Chondrocyte (in vitro differentiated cells): ENCODE measurements at regions not wholly inside any gene's neighbourhood (a gene's known extent, or its start where the extent isn't known, plus 50 kb on each side); places are given as distances from the start of the nearest gene placed in this dataset.
"Not testable (repeated sequence)": the region's sequence is repeated elsewhere in the genome, so short reads cannot be mapped to it uniquely, and the experiment has no call there.

ENCODE experiments used
- DNase-seq: peaks from one replicate; pipeline ENCODE4 v3.0.0; 2021; ENCODE audit warnings: mixed read lengths, low spot score
- H3K27ac Mint-ChIP-seq: one replicate; pipeline ENCODE4 v1.8.0; 2021; ENCODE audit warnings: mild to moderate bottlenecking, moderate library complexity, mixed read lengths; ENCODE audit not compliant: unreplicated experiment
- H3K27me3 Mint-ChIP-seq: 2 replicates; pipeline ENCODE4 v1.8.0; 2021; ENCODE audit warnings: low read depth, mixed read lengths
- H3K36me3 Mint-ChIP-seq: 2 replicates; pipeline ENCODE4 v1.8.0; 2021; ENCODE audit warnings: low read depth, mixed read lengths
- H3K4me1 Mint-ChIP-seq: 2 replicates; pipeline ENCODE4 v1.8.0; 2021; ENCODE audit warnings: low read depth, mild to moderate bottlenecking, mixed read lengths
- H3K4me3 Mint-ChIP-seq: one replicate; pipeline ENCODE4 v1.8.0; 2021; ENCODE audit warnings: mild to moderate bottlenecking, moderate library complexity, mixed read lengths; ENCODE audit not compliant: unreplicated experiment
- H3K9me3 Mint-ChIP-seq: 2 replicates; pipeline ENCODE4 v1.8.0; 2021; ENCODE audit warnings: low read depth, mixed read lengths
- TF ChIP-seq, protein P1 (sequence below): fragments of 200-600 bp; sonication (generic); IDR thresholded peaks from 2 replicates; pipeline ENCODE4 v1.5.0; 2021; ENCODE audit warnings: antibody characterized with exemption, mild to moderate bottlenecking, moderate library complexity

GRCh38 chr5:112049738-112050137 lies 292.7 kb upstream of the NREP start:
- TF ChIP-seq, protein P1, sequence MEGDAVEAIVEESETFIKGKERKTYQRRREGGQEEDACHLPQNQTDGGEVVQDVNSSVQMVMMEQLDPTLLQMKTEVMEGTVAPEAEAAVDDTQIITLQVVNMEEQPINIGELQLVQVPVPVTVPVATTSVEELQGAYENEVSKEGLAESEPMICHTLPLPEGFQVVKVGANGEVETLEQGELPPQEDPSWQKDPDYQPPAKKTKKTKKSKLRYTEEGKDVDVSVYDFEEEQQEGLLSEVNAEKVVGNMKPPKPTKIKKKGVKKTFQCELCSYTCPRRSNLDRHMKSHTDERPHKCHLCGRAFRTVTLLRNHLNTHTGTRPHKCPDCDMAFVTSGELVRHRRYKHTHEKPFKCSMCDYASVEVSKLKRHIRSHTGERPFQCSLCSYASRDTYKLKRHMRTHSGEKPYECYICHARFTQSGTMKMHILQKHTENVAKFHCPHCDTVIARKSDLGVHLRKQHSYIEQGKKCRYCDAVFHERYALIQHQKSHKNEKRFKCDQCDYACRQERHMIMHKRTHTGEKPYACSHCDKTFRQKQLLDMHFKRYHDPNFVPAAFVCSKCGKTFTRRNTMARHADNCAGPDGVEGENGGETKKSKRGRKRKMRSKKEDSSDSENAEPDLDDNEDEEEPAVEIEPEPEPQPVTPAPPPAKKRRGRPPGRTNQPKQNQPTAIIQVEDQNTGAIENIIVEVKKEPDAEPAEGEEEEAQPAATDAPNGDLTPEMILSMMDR: no peak
- H3K27ac Mint-ChIP-seq: no peak overlapping the region
- peaks cover 26% of the 10 kb centered on the region for H3K9me3 Mint-ChIP-seq
- H3K4me3 Mint-ChIP-seq: no peak overlapping the region
- no peaks in the 10 kb centered on the region for H3K27me3 Mint-ChIP-seq
- peaks cover 8% of the 10 kb centered on the region for H3K36me3 Mint-ChIP-seq
- no peaks in the 10 kb centered on the region for H3K4me1 Mint-ChIP-seq
- DNase-seq: no peak

DNA sequence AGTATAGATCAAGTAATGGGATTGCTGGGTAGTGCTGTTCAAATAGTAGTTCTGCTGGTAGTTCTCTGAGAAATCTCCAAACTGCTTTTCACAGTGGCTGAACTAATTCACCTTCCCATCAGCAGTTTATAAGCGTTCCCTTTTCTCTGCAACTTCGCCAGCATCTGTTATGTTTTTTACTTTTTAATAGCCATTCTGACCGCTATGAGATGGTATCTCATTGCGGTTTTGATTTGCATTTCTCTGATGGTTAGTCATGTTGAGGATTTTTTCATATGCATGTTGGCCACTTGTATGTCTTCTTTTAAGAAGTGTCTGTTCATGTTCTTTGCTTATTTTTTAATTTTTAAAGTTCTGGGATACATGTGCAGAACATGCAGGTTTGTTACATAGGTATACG lies 279.2 kb upstream of the NREP start:
- no peaks in the 10 kb centered on the region for H3K4me1 Mint-ChIP-seq
- TF ChIP-seq, protein P1: no peak
- no peak for DNase-seq

GRCh38 chr5:112034421-112034979 lies 277.5 kb upstream of the NREP start:
- Mint-ChIP-seq H3K27me3 (no peaks in the 10 kb centered on the region), H3K4me3 (no peak overlapping the region), H3K27ac (no peak overlapping the region), H3K4me1 (no peaks in the 10 kb centered on the region), H3K9me3 (peaks cover 9% of the 10 kb centered on the region), H3K36me3 (peaks cover 1% of the 10 kb centered on the region)
- TF ChIP-seq, protein P1: no peak
- no peak for DNase-seq

More for the DNA sequence above, 279.2 kb upstream of the NREP start:
- H3K36me3 Mint-ChIP-seq: no peaks in the 10 kb centered on the region
- H3K9me3 Mint-ChIP-seq: peaks cover 7% of the 10 kb centered on the region
- no peak overlapping the region for H3K4me3 Mint-ChIP-seq
- no peak overlapping the region for H3K27ac Mint-ChIP-seq
- H3K27me3 Mint-ChIP-seq: no peaks in the 10 kb centered on the region

- DNase-seq, H3K27me3 Mint-ChIP-seq, H3K4me3 Mint-ChIP-seq, H3K9me3 Mint-ChIP-seq, H3K36me3 Mint-ChIP-seq, H3K4me1 Mint-ChIP-seq, H3K27ac Mint-ChIP-seq: not testable (repeated sequence)
Observed at GRCh38 chr5:112026879-112027278, 269.9 kb upstream of the NREP start.

GRCh38 chr5:112025757-112026156 lies 268.8 kb upstream of the NREP start:
- Mint-ChIP-seq H3K27me3 (no peaks in the 10 kb centered on the region), H3K4me3 (no peak overlapping the region), H3K4me1 (peaks cover 6% of the 10 kb centered on the region), H3K9me3 (peaks cover 2% of the 10 kb centered on the region), H3K36me3 (peaks cover 1% of the 10 kb centered on the region), H3K27ac (peak overlapping the region; percentile 6)
- no peak for DNase-seq
- TF ChIP-seq, protein P1: no peak

DNA sequence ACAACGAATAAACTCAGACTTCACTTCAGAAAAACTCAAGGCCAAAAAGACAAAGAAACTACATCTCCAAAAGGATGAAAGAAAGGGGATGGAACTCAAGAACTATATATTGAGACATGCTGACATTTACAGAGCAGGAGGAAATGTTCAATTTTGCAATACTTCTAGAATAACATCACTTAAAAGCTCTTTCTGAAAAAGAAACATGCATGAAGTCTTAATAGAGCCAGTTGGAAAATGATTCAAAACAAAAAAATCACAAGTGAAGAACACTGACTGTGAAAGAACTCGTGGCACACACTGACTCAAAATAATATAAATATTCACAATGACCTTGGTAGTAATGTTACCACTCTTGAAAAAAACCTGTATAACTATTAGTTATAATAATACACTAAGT lies 267.8 kb upstream of the NREP start:
- Mint-ChIP-seq H3K4me1 (peaks cover 6% of the 10 kb centered on the region), H3K27me3 (no peaks in the 10 kb centered on the region), H3K9me3 (no peaks in the 10 kb centered on the region), H3K36me3 (no peaks in the 10 kb centered on the region), H3K4me3 (no peak overlapping the region), H3K27ac (peak overlapping the region; percentile 24)
- DNase-seq: no peak
- TF ChIP-seq, protein P1: no peak
